CD4-positive, CD25-positive, alpha-beta regulatory T cell (primary cell): ENCODE measurements at regions not wholly inside any gene's neighbourhood (a gene's known extent, or its start where the extent isn't known, plus 50 kb on each side); places are given as distances from the start of the nearest gene placed in this dataset.

Experiments used
- ATAC-seq, 2 donors: fragments of 150-1000 bp; cut with Tn5 transposase; one replicate each; pipeline ENCODE4 v1.10.0; 2021; ENCODE audit warnings: low read depth in 2 of 2, moderate number of reproducible peaks in 2 of 2, moderate library complexity in 1 of 2
- DNase-seq, 3 donors: peaks; one replicate each; pipeline versions ENCODE4 v3.0.0 to v3.0.0-alpha.2; 2012 to 2022; ENCODE audit warnings: mixed read lengths in 1 of 3
- H3K27ac ChIP-seq: one replicate; pipeline ENCODE4 v1.7.0; 2013; ENCODE audit warnings: mild to moderate bottlenecking, low read length; ENCODE audit not compliant: insufficient read depth, poor library complexity, severe bottlenecking
- H3K27me3 ChIP-seq: one replicate; pipeline ENCODE4 v1.7.0; 2013; ENCODE audit warnings: low read length; ENCODE audit not compliant: control insufficient read depth, insufficient read depth
- H3K36me3 ChIP-seq: one replicate; pipeline ENCODE4 v1.7.0; 2013; ENCODE audit warnings: mild to moderate bottlenecking, low read length, moderate library complexity; ENCODE audit not compliant: control insufficient read depth, insufficient read depth
- H3K4me1 ChIP-seq: 2 replicates; pipeline ENCODE4 v1.7.0; 2013; ENCODE audit warnings: mild to moderate bottlenecking, low read length; ENCODE audit not compliant: insufficient read depth, control insufficient read depth, poor library complexity, severe bottlenecking
- H3K4me3 ChIP-seq: one replicate; pipeline ENCODE4 v1.7.0; 2013; ENCODE audit warnings: low read depth, mild to moderate bottlenecking, low read length, moderate library complexity
- H3K9me3 ChIP-seq, 2 experiments: 1 replicate in 1 of 2; 2 replicates in 1 of 2; pipeline ENCODE4 v1.7.0; 2013; ENCODE audit warnings: low read length in 2 of 2, mild to moderate bottlenecking in 1 of 2, moderate library complexity in 1 of 2; ENCODE audit not compliant: control insufficient read depth in 2 of 2
- H3K27ac Mint-ChIP-seq, 3 donors: one replicate each; pipeline ENCODE4 v1.8.0; 2020 to 2022; ENCODE audit warnings: mild to moderate bottlenecking in 3 of 3, mixed read lengths in 3 of 3, moderate library complexity in 2 of 3
- H3K27me3 Mint-ChIP-seq: one replicate; pipeline ENCODE4 v1.8.0; 2022; ENCODE audit warnings: mild to moderate bottlenecking, mixed read lengths
- H3K36me3 Mint-ChIP-seq: one replicate; pipeline ENCODE4 v1.8.0; 2020; ENCODE audit warnings: mixed read lengths
- H3K4me1 Mint-ChIP-seq, 4 donors: one replicate each; pipeline ENCODE4 v1.8.0; 2020 to 2022; ENCODE audit warnings: mixed read lengths in 4 of 4, mild to moderate bottlenecking in 1 of 4
- H3K4me3 Mint-ChIP-seq, 4 donors: one replicate each; pipeline ENCODE4 v1.8.0; 2020 to 2022; ENCODE audit warnings: mild to moderate bottlenecking in 4 of 4, mixed read lengths in 4 of 4, moderate library complexity in 3 of 4
- H3K9me3 Mint-ChIP-seq, 7 donors: one replicate each; pipeline ENCODE4 v1.8.0; 2020 to 2022; ENCODE audit warnings: mixed read lengths in 7 of 7, mild to moderate bottlenecking in 3 of 7, moderate library complexity in 2 of 7

GRCh38 chr6:54718541-54719023 lies 128.0 kb upstream of the FAM83B start:
- no peak for DNase-seq
- Histone ChIP-seq H3K27ac (no peak overlapping the region), H3K4me3 (no peak overlapping the region), H3K4me1 (no peaks in the 10 kb centered on the region), H3K36me3 (no peaks in the 10 kb centered on the region), H3K9me3 (no peaks in the 10 kb centered on the region), H3K27me3 (no peaks in the 10 kb centered on the region)
- peaks cover 0 to 12% (median 2%) of the 10 kb centered on the region in 7 donors for H3K9me3 Mint-ChIP-seq
- H3K4me1 Mint-ChIP-seq, result no peaks in the 10 kb centered on the region
- H3K27ac Mint-ChIP-seq, result no peak overlapping the region
- H3K27me3 Mint-ChIP-seq, result no peaks in the 10 kb centered on the region
- no peaks in the 10 kb centered on the region for H3K36me3 Mint-ChIP-seq
- H3K4me3 Mint-ChIP-seq, result no peak overlapping the region
- no peak for ATAC-seq

GRCh38 chr6:54719131-54719530 lies 127.4 kb upstream of the FAM83B start:
- Histone ChIP-seq H3K4me3 (no peak overlapping the region), H3K9me3 (no peaks in the 10 kb centered on the region), H3K36me3 (no peaks in the 10 kb centered on the region), H3K27ac (no peak overlapping the region), H3K27me3 (no peaks in the 10 kb centered on the region), H3K4me1 (no peaks in the 10 kb centered on the region)
- no peak overlapping the region for H3K27ac Mint-ChIP-seq
- peaks cover 0 to 12% (median 2%) of the 10 kb centered on the region in 7 donors for H3K9me3 Mint-ChIP-seq
- H3K36me3 Mint-ChIP-seq, result no peaks in the 10 kb centered on the region
- no peaks in the 10 kb centered on the region for H3K4me1 Mint-ChIP-seq
- no peak overlapping the region for H3K4me3 Mint-ChIP-seq
- ATAC-seq (no peak), DNase-seq (no peak)
- H3K27me3 Mint-ChIP-seq, result no peaks in the 10 kb centered on the region

- H3K27me3 ChIP-seq, result no peaks in the 10 kb centered on the region
- no peak overlapping the region for H3K4me3 Mint-ChIP-seq
- DNase-seq (no peak), ATAC-seq (no peak)
- H3K4me1 Mint-ChIP-seq, result no peaks in the 10 kb centered on the region
- H3K27ac Mint-ChIP-seq, result no peak overlapping the region
- H3K4me1 ChIP-seq, result no peaks in the 10 kb centered on the region
- no peaks in the 10 kb centered on the region for H3K36me3 ChIP-seq
- no peaks in the 10 kb centered on the region for H3K36me3 Mint-ChIP-seq
- peaks cover 0 to 12% (median 2%) of the 10 kb centered on the region in 7 donors for H3K9me3 Mint-ChIP-seq
- no peak overlapping the region for H3K27ac ChIP-seq
- H3K9me3 ChIP-seq, result no peaks in the 10 kb centered on the region
- H3K27me3 Mint-ChIP-seq, result no peaks in the 10 kb centered on the region
- no peak overlapping the region for H3K4me3 ChIP-seq
Observed at GRCh38 chr6:54719633-54720032, 126.9 kb upstream of the FAM83B start.

GRCh38 chr6:54722328-54722727 lies 124.2 kb upstream of the FAM83B start:
- H3K27me3 Mint-ChIP-seq, result no peaks in the 10 kb centered on the region
- Histone ChIP-seq H3K9me3 (no peaks in the 10 kb centered on the region), H3K4me1 (no peaks in the 10 kb centered on the region), H3K36me3 (no peaks in the 10 kb centered on the region), H3K4me3 (no peak overlapping the region), H3K27me3 (no peaks in the 10 kb centered on the region), H3K27ac (no peak overlapping the region)
- DNase-seq, result no peak
- no peak overlapping the region for H3K4me3 Mint-ChIP-seq
- H3K27ac Mint-ChIP-seq, result no peak overlapping the region
- peaks cover 0 to 12% (median 4%) of the 10 kb centered on the region in 7 donors for H3K9me3 Mint-ChIP-seq
- no peaks in the 10 kb centered on the region for H3K36me3 Mint-ChIP-seq
- H3K4me1 Mint-ChIP-seq, result no peaks in the 10 kb centered on the region
- no peak for ATAC-seq

- peaks cover 2 to 10% (median 5%) of the 10 kb centered on the region in 7 donors for H3K9me3 Mint-ChIP-seq
- Histone ChIP-seq H3K4me1 (no peaks in the 10 kb centered on the region), H3K27ac (no peak overlapping the region), H3K27me3 (no peaks in the 10 kb centered on the region), H3K36me3 (no peaks in the 10 kb centered on the region), H3K9me3 (no peaks in the 10 kb centered on the region), H3K4me3 (no peak overlapping the region)
- H3K4me1 Mint-ChIP-seq, result peaks cover 0 to 3% (median 0%) of the 10 kb centered on the region in 4 donors
- H3K36me3 Mint-ChIP-seq, result no peaks in the 10 kb centered on the region
- H3K4me3 Mint-ChIP-seq, result no peak overlapping the region
- no peaks in the 10 kb centered on the region for H3K27me3 Mint-ChIP-seq
- ATAC-seq, result no peak
- no peak for DNase-seq
- H3K27ac Mint-ChIP-seq, result no peak overlapping the region
Observed at GRCh38 chr6:54729716-54730115, 116.9 kb upstream of the FAM83B start.

- Mint-ChIP-seq H3K4me1 (peaks cover 0 to 8% (median 0%) of the 10 kb centered on the region in 4 donors), H3K36me3 (no peaks in the 10 kb centered on the region), H3K9me3 (peaks cover 3 to 17% (median 10%) of the 10 kb centered on the region in 7 donors), H3K4me3 (no peak overlapping the region), H3K27ac (no peak overlapping the region), H3K27me3 (no peaks in the 10 kb centered on the region)
- Histone ChIP-seq H3K27me3 (no peaks in the 10 kb centered on the region), H3K9me3 (no peaks in the 10 kb centered on the region), H3K36me3 (no peaks in the 10 kb centered on the region), H3K4me1 (no peaks in the 10 kb centered on the region), H3K4me3 (no peak overlapping the region), H3K27ac (no peak overlapping the region)
- DNase-seq (no peak), ATAC-seq (no peak)
Observed at GRCh38 chr6:54730767-54731630, 115.6 kb upstream of the FAM83B start.

- Histone ChIP-seq H3K9me3 (peaks cover 0 to 6% of the 10 kb centered on the region in 2 experiments), H3K4me3 (no peak overlapping the region), H3K4me1 (no peaks in the 10 kb centered on the region), H3K27me3 (no peaks in the 10 kb centered on the region), H3K27ac (no peak overlapping the region), H3K36me3 (no peaks in the 10 kb centered on the region)
- Mint-ChIP-seq H3K4me3 (no peak overlapping the region), H3K27me3 (no peaks in the 10 kb centered on the region), H3K36me3 (no peaks in the 10 kb centered on the region), H3K9me3 (peaks cover 2 to 18% (median 10%) of the 10 kb centered on the region in 7 donors), H3K27ac (no peak overlapping the region), H3K4me1 (peaks cover 0 to 8% (median 0%) of the 10 kb centered on the region in 4 donors)
- no peak for ATAC-seq
- DNase-seq, result no peak
Observed at GRCh38 chr6:54737247-54737646, 109.3 kb upstream of the FAM83B start.

- H3K27me3 Mint-ChIP-seq, result no peaks in the 10 kb centered on the region
- H3K36me3 Mint-ChIP-seq, result no peaks in the 10 kb centered on the region
- Histone ChIP-seq H3K36me3 (no peaks in the 10 kb centered on the region), H3K9me3 (peaks cover 0 to 12% of the 10 kb centered on the region in 2 experiments), H3K4me3 (no peak overlapping the region), H3K4me1 (no peaks in the 10 kb centered on the region), H3K27me3 (no peaks in the 10 kb centered on the region), H3K27ac (no peak overlapping the region)
- H3K27ac Mint-ChIP-seq, result no peak overlapping the region
- no peak for DNase-seq
- H3K9me3 Mint-ChIP-seq, result peaks cover 0 to 23% (median 7%) of the 10 kb centered on the region in 7 donors
- ATAC-seq, result no peak
- no peaks in the 10 kb centered on the region for H3K4me1 Mint-ChIP-seq
- H3K4me3 Mint-ChIP-seq, result no peak overlapping the region
Observed at GRCh38 chr6:54747955-54748354, 98.6 kb upstream of the FAM83B start.
